Naive thymus-derived CD4-positive, alpha-beta T cell (primary cell): ENCODE measurements at regions not wholly inside any gene's neighbourhood (a gene's known extent, or its start where the extent isn't known, plus 50 kb on each side); places are given as distances from the start of the nearest gene placed in this dataset.

Experiments
- ATAC-seq: fragments of 150-1000 bp; cut with Tn5 transposase; 2 replicates; pipeline ENCODE4 v1.10.0; 2021; ENCODE audit warnings: mild to moderate bottlenecking, moderate library complexity
- CTCF ChIA-PET: fragments of 350-600 bp; sonication (Branson Sonifier 250); formaldehyde crosslinking; loops from one replicate; lab custom pipeline; 2021; ENCODE audit warnings: antibody characterized with exemption; lab: Charles Lee
- POLR2A ChIA-PET: fragments of 350-600 bp; sonication (Branson Sonifier 250); formaldehyde crosslinking; loops from one replicate; lab custom pipeline; 2021; ENCODE audit warnings: antibody characterized with exemption, inconsistent platforms; lab: Charles Lee
- DNase-seq, 9 donors: peaks; one replicate each; pipeline versions ENCODE4 v3.0.0 to v3.0.0-alpha.2; 2020 to 2022; ENCODE audit warnings: mixed read lengths in 1 of 9
- H3K27ac ChIP-seq: one replicate; pipeline ENCODE4 v1.7.0; 2013; ENCODE audit warnings: mild to moderate bottlenecking, low read depth, low read length, moderate library complexity
- H3K27me3 ChIP-seq, 2 donors: one replicate each; pipeline ENCODE4 v1.7.0; 2013; ENCODE audit warnings: low read length in 2 of 2, mild to moderate bottlenecking in 2 of 2, moderate library complexity in 2 of 2; ENCODE audit not compliant: control insufficient read depth in 2 of 2, insufficient read depth in 2 of 2
- H3K36me3 ChIP-seq, 3 experiments: 1 replicate in 2 of 3; 2 replicates in 1 of 3; pipeline ENCODE4 v1.7.0; 2013; ENCODE audit warnings: low read length in 3 of 3, mild to moderate bottlenecking in 3 of 3, moderate library complexity in 1 of 3; ENCODE audit not compliant: insufficient read depth in 3 of 3, control insufficient read depth in 2 of 3
- H3K4me1 ChIP-seq, 2 donors: one replicate each; pipeline ENCODE4 v1.7.0; 2013; ENCODE audit warnings: low read length in 2 of 2, mild to moderate bottlenecking in 2 of 2, moderate library complexity in 1 of 2; ENCODE audit not compliant: control insufficient read depth in 2 of 2, insufficient read depth in 2 of 2
- H3K4me3 ChIP-seq: 2 replicates; pipeline ENCODE4 v1.7.0; 2013; ENCODE audit warnings: mild to moderate bottlenecking, low read length
- H3K9me3 ChIP-seq, 3 experiments: 1 replicate in 2 of 3; 2 replicates in 1 of 3; pipeline ENCODE4 v1.7.0; 2013; ENCODE audit warnings: low read length in 3 of 3; ENCODE audit not compliant: control insufficient read depth in 2 of 3
- H3K27ac Mint-ChIP-seq, 9 donors: one replicate each; pipeline ENCODE4 v1.8.0; 2020 to 2022; ENCODE audit warnings: mixed read lengths in 9 of 9, mild to moderate bottlenecking in 8 of 9, moderate library complexity in 5 of 9, inconsistent platforms in 2 of 9
- H3K27me3 Mint-ChIP-seq, 5 donors: one replicate each; pipeline ENCODE4 v1.8.0; 2021 to 2022; ENCODE audit warnings: mixed read lengths in 5 of 5, mild to moderate bottlenecking in 1 of 5
- H3K36me3 Mint-ChIP-seq, 5 donors: one replicate each; pipeline ENCODE4 v1.8.0; 2020 to 2022; ENCODE audit warnings: mixed read lengths in 5 of 5, mild to moderate bottlenecking in 3 of 5, inconsistent platforms in 1 of 5
- H3K4me1 Mint-ChIP-seq, 7 donors: one replicate each; pipeline ENCODE4 v1.8.0; 2020 to 2022; ENCODE audit warnings: mixed read lengths in 7 of 7, mild to moderate bottlenecking in 3 of 7, inconsistent platforms in 1 of 7
- H3K4me3 Mint-ChIP-seq, 10 donors: one replicate each; pipeline ENCODE4 v1.8.0; 2020 to 2022; ENCODE audit warnings: mild to moderate bottlenecking in 10 of 10, mixed read lengths in 10 of 10, moderate library complexity in 6 of 10, inconsistent platforms in 2 of 10
- H3K9me3 Mint-ChIP-seq, 11 donors: one replicate each; pipeline ENCODE4 v1.8.0; 2020 to 2022; ENCODE audit warnings: mixed read lengths in 11 of 11, mild to moderate bottlenecking in 4 of 11, inconsistent platforms in 1 of 11, moderate library complexity in 1 of 11
- intact Hi-C, 2 donors: fragments of 100-400 bp; cut with micrococcal nuclease; formaldehyde crosslinking; loops; one replicate each; pipeline ENCODE4 v1.15.1; 2023

GRCh38 chr7:54833001-54833467 is 74.0 kb upstream of the SEC61G start:
- Mint-ChIP-seq H3K36me3 (no peaks in the 10 kb centered on the region), H3K4me1 (no peaks in the 10 kb centered on the region)
- CTCF ChIA-PET: interaction anchor here (1.0 kb wide), 1 partner anchor 33 kb away, joined by 3 read pairs; no protein-coding TSS in a partner anchor

GRCh38 chr7:54837168-54837567 is 78.2 kb upstream of the SEC61G start:
- Histone ChIP-seq H3K9me3 (no peaks in the 10 kb centered on the region), H3K27me3 (no peaks in the 10 kb centered on the region), H3K36me3 (no peaks in the 10 kb centered on the region), H3K27ac (no peak overlapping the region), H3K4me3 (no peak overlapping the region), H3K4me1 (no peaks in the 10 kb centered on the region)
- DNase-seq (no peak), ATAC-seq (no peak)
- Mint-ChIP-seq H3K4me1 (no peaks in the 10 kb centered on the region), H3K27ac (no peak overlapping the region), H3K27me3 (peaks cover 0 to 14% (median 7%) of the 10 kb centered on the region in 5 donors), H3K4me3 (no peak overlapping the region), H3K9me3 (peaks cover 0 to 6% (median 0%) of the 10 kb centered on the region in 11 donors), H3K36me3 (no peaks in the 10 kb centered on the region)
- CTCF ChIA-PET: interaction anchor here (0.7 kb wide), 1 partner anchor 11 kb away, joined by 3 read pairs; no protein-coding TSS in a partner anchor
- intact Hi-C loops: no loop called here
- POLR2A ChIA-PET: no interaction called here

More at GRCh38 chr7:54833001-54833467, 74.0 kb upstream of the SEC61G start:
- ATAC-seq (no peak), DNase-seq (no peak)
- intact Hi-C loops: no loop called here
- Histone ChIP-seq H3K27ac (no peak overlapping the region), H3K36me3 (no peaks in the 10 kb centered on the region), H3K9me3 (no peaks in the 10 kb centered on the region), H3K27me3 (no peaks in the 10 kb centered on the region), H3K4me3 (no peak overlapping the region), H3K4me1 (no peaks in the 10 kb centered on the region)
- peaks cover 0 to 26% (median 7%) of the 10 kb centered on the region in 11 donors for H3K9me3 Mint-ChIP-seq
- POLR2A ChIA-PET: no interaction called here
- H3K4me3 Mint-ChIP-seq: no peak overlapping the region
- H3K27me3 Mint-ChIP-seq: peaks cover 0 to 15% (median 7%) of the 10 kb centered on the region in 5 donors
- no peak overlapping the region for H3K27ac Mint-ChIP-seq

- no peak for ATAC-seq
- no peak overlapping the region for H3K4me3 ChIP-seq
- no peaks in the 10 kb centered on the region for H3K27me3 ChIP-seq
- Mint-ChIP-seq H3K36me3 (no peaks in the 10 kb centered on the region), H3K9me3 (peaks cover 0 to 6% (median 0%) of the 10 kb centered on the region in 11 donors), H3K27ac (no peak overlapping the region), H3K4me3 (no peak overlapping the region), H3K27me3 (peaks cover 0 to 14% (median 7%) of the 10 kb centered on the region in 5 donors), H3K4me1 (no peaks in the 10 kb centered on the region)
- no peaks in the 10 kb centered on the region for H3K4me1 ChIP-seq
- no peak overlapping the region for H3K27ac ChIP-seq
- no peaks in the 10 kb centered on the region for H3K9me3 ChIP-seq
- intact Hi-C loops: no loop called here
- CTCF ChIA-PET: interaction anchor here (0.7 kb wide), 1 partner anchor 10 kb away, joined by 3 read pairs; no protein-coding TSS in a partner anchor
- no peaks in the 10 kb centered on the region for H3K36me3 ChIP-seq
- no peak for DNase-seq
- POLR2A ChIA-PET: no interaction called here
Observed at GRCh38 chr7:54837761-54838160, 78.8 kb upstream of the SEC61G start.

- H3K27ac Mint-ChIP-seq: no peak overlapping the region
- ATAC-seq (no peak), DNase-seq (no peak)
- peaks cover 0 to 14% (median 7%) of the 10 kb centered on the region in 5 donors for H3K27me3 Mint-ChIP-seq
- Histone ChIP-seq H3K36me3 (no peaks in the 10 kb centered on the region), H3K27ac (no peak overlapping the region), H3K4me1 (no peaks in the 10 kb centered on the region), H3K27me3 (no peaks in the 10 kb centered on the region), H3K4me3 (no peak overlapping the region), H3K9me3 (no peaks in the 10 kb centered on the region)
- ChIA-PET CTCF (no interaction called here), POLR2A (no interaction called here)
- H3K9me3 Mint-ChIP-seq: peaks cover 0 to 6% (median 0%) of the 10 kb centered on the region in 11 donors
- no peaks in the 10 kb centered on the region for H3K36me3 Mint-ChIP-seq
- no peaks in the 10 kb centered on the region for H3K4me1 Mint-ChIP-seq
- H3K4me3 Mint-ChIP-seq: no peak overlapping the region
- intact Hi-C loops: no loop called here
Observed at GRCh38 chr7:54838175-54838910, 79.3 kb upstream of the SEC61G start.

- POLR2A ChIA-PET: no interaction called here
- Histone ChIP-seq H3K4me1 (no peaks in the 10 kb centered on the region), H3K4me3 (no peak overlapping the region), H3K27me3 (no peaks in the 10 kb centered on the region), H3K9me3 (no peaks in the 10 kb centered on the region), H3K27ac (no peak overlapping the region), H3K36me3 (no peaks in the 10 kb centered on the region)
- no peak overlapping the region for H3K27ac Mint-ChIP-seq
- no peak for DNase-seq
- peaks cover 0 to 21% (median 7%) of the 10 kb centered on the region in 5 donors for H3K27me3 Mint-ChIP-seq
- H3K9me3 Mint-ChIP-seq: peaks cover 0 to 5% (median 0%) of the 10 kb centered on the region in 11 donors
- intact Hi-C loops: no loop called here
- peaks cover 0 to 2% (median 0%) of the 10 kb centered on the region in 7 donors for H3K4me1 Mint-ChIP-seq
- CTCF ChIA-PET: no interaction called here
- H3K36me3 Mint-ChIP-seq: no peaks in the 10 kb centered on the region
- no peak for ATAC-seq
- H3K4me3 Mint-ChIP-seq: no peak overlapping the region
Observed at GRCh38 chr7:54839575-54840213, 80.7 kb upstream of the SEC61G start.

GRCh38 chr7:54841772-54842697 is 83.0 kb upstream of the SEC61G start:
- no peaks in the 10 kb centered on the region for H3K27me3 ChIP-seq
- H3K27me3 Mint-ChIP-seq: peaks cover 0 to 17% (median 6%) of the 10 kb centered on the region in 5 donors
- ChIA-PET CTCF (no interaction called here), POLR2A (no interaction called here)
- DNase-seq (peak in 1 of 9 donors; percentile 1), ATAC-seq (no peak)
- H3K36me3 ChIP-seq: no peaks in the 10 kb centered on the region
- H3K4me1 ChIP-seq: no peaks in the 10 kb centered on the region
- H3K27ac Mint-ChIP-seq: no peak overlapping the region
- intact Hi-C loops: no loop called here
- no peaks in the 10 kb centered on the region for H3K9me3 ChIP-seq
- peaks cover 0 to 3% (median 0%) of the 10 kb centered on the region in 11 donors for H3K9me3 Mint-ChIP-seq
- no peak overlapping the region for H3K27ac ChIP-seq
- peaks cover 0 to 2% (median 0%) of the 10 kb centered on the region in 7 donors for H3K4me1 Mint-ChIP-seq
- no peak overlapping the region for H3K4me3 Mint-ChIP-seq
- H3K4me3 ChIP-seq: no peak overlapping the region
- H3K36me3 Mint-ChIP-seq: no peaks in the 10 kb centered on the region
